ENCODE measurements at regions not wholly inside any gene's neighbourhood (a gene's known extent, or its start where the extent isn't known, plus 50 kb on each side); places are given as distances from the start of the nearest gene placed in this dataset.

DNA sequence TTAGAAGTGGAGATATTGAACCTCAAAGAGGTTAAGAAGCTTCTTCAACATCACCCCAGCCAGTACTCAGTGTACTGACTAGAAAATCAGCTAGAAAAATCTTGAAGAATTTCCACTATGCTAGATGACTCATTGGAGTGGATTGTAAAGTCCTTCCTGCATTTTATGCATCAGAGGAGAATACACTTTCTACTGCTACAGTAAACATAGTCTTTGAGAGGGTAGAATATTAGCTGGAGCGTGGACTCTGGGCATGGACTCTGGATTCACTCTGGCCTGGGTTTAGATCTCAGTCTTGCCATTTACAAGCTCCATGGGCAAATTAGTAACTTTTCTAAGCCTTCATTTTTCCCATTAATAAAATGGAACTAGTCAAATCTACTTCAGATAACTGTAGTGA lies 215.9 kb downstream of the IRS1 start:
- DNase-seq (ENCODE audit: low read depth, low spot score) (peak; percentile 57), ATAC-seq (peak; percentile 92)
- TF ChIP-seq CTCF (IDR thresholded peaks at IDR 0.05): no peak
- no peak for TF ChIP-seq REST (IDR thresholded peaks at IDR 0.05; ENCODE audit: insufficient read depth in 1 of 2, low read depth in 2 of 2, low read length in 1 of 2)
- no peak for TF ChIP-seq SIN3A (IDR thresholded peaks at IDR 0.05; ENCODE audit: borderline replicate concordance, insufficient read depth, low read depth, low read length)
- TF ChIP-seq TCF7L2 (IDR thresholded peaks at IDR 0.05; ENCODE audit: low read depth, low read length): no peak
- TF ChIP-seq POLR2AphosphoS5 (IDR thresholded peaks at IDR 0.05; ENCODE audit: low read depth, low read length): no peak
- BruUV-seq (replicated peaks): no TSS peak
- intact Hi-C loops (cut with micrococcal nuclease; ENCODE audit: unreplicated experiment) (no loop called here), in situ Hi-C loops (cut with HindIII; ENCODE audit: low pct_unique_long_range_greater_than_20kb, low sequenced_read_pairs) (no loop called here)
- H3K9me3 ChIP-seq (ENCODE audit: control insufficient read depth, insufficient read depth, low read depth, low read length): no peaks in the 10 kb centered on the region
- peak overlapping the region; percentile 8; the same call in 1 of the 2 replicates for H3K27ac ChIP-seq (ENCODE audit: low read length)
- ChIA-PET CTCF (no interaction called here), POLR2A (no interaction called here)
- no peaks in the 10 kb centered on the region for H3K27me3 ChIP-seq (ENCODE audit: control insufficient read depth, insufficient read depth, low read length)
- peaks cover 6% of the 10 kb centered on the region; the same call in 1 of the 2 replicates for H3K4me1 ChIP-seq (ENCODE audit: control insufficient read depth, insufficient read depth, low read length)
- H3K4me3 ChIP-seq (ENCODE audit: low read depth in 2 of 2, low read length in 2 of 2): no peak overlapping the region
- H3K36me3 ChIP-seq (ENCODE audit: control insufficient read depth, insufficient read depth, low read length): no peaks in the 10 kb centered on the region

- no peak for ATAC-seq
- Histone ChIP-seq H3K9me3 (ENCODE audit: control insufficient read depth, insufficient read depth, low read depth, low read length) (no peaks in the 10 kb centered on the region), H3K27me3 (ENCODE audit: control insufficient read depth, insufficient read depth, low read length) (no peaks in the 10 kb centered on the region), H3K4me1 (ENCODE audit: control insufficient read depth, insufficient read depth, low read length) (peaks cover 6% of the 10 kb centered on the region; the same call in 1 of the 2 replicates), H3K4me3 (ENCODE audit: low read depth in 2 of 2, low read length in 2 of 2) (no peak overlapping the region), H3K27ac (ENCODE audit: low read length) (peak overlapping the region; percentile 3; the same call in 1 of the 2 replicates), H3K36me3 (ENCODE audit: control insufficient read depth, insufficient read depth, low read length) (no peaks in the 10 kb centered on the region)
- no TSS peak for BruUV-seq (replicated peaks)
- POLR2A ChIA-PET: no interaction called here
- DNase-seq (ENCODE audit: low read depth, low spot score): no peak
- CTCF ChIA-PET: no interaction called here
- intact Hi-C loops (cut with micrococcal nuclease; ENCODE audit: unreplicated experiment) (no loop called here), in situ Hi-C loops (cut with HindIII; ENCODE audit: low pct_unique_long_range_greater_than_20kb, low sequenced_read_pairs) (no loop called here)
- TF ChIP-seq CTCF (IDR thresholded peaks at IDR 0.05) (no peak), SIN3A (IDR thresholded peaks at IDR 0.05; ENCODE audit: borderline replicate concordance, insufficient read depth, low read depth, low read length) (no peak), POLR2AphosphoS5 (IDR thresholded peaks at IDR 0.05; ENCODE audit: low read depth, low read length) (no peak), TCF7L2 (IDR thresholded peaks at IDR 0.05; ENCODE audit: low read depth, low read length) (no peak), REST (IDR thresholded peaks at IDR 0.05; ENCODE audit: insufficient read depth in 1 of 2, low read depth in 2 of 2, low read length in 1 of 2) (no peak)
Measured at GRCh38 chr2:226581661-226582060, 218.0 kb downstream of the IRS1 start.

Measured in Panc1 (cell line).